ENCODE measurements at regions not wholly inside any gene's neighbourhood (a gene's known extent, or its start where the extent isn't known, plus 50 kb on each side); places are given as distances from the start of the nearest gene placed in this dataset.
"Not testable (repeated sequence)": the region's sequence is repeated elsewhere in the genome, so short reads cannot be mapped to it uniquely, and the experiment has no call there.

GRCh38 chr19:30280018-30280417 lies 92.2 kb upstream of the ZNF536 start:
- DNase-seq = no peak

DNA sequence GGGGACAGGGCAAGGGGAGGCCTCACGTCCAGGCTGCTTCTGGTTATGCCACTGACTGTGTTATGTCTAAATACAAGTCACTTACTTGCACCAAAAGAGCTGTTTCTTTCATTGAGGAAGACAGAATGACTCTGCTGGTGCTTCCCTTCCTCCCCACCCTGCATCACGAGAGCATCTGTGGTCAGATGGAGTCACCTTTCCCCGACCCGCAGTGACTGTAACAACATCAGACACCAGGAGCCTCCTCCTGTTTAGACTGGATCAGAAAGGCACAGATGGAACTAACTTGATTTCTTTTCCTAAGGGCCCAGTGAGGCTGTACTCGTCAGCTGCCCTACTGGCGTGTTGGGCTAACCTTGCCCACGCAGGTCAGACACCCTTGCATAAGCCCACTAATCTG lies 90.3 kb upstream of the ZNF536 start:
- no peak for DNase-seq

- no peak for DNase-seq
Measured at GRCh38 chr19:30283556-30283955, 88.6 kb upstream of the ZNF536 start.

GRCh38 chr19:30284209-30284608 lies 88.0 kb upstream of the ZNF536 start:
- no peak for DNase-seq

- DNase-seq = no peak
Measured at GRCh38 chr19:30284885-30285284, 87.3 kb upstream of the ZNF536 start.

- no peak for DNase-seq
Measured at GRCh38 chr19:30286378-30286777, 85.8 kb upstream of the ZNF536 start.

DNA sequence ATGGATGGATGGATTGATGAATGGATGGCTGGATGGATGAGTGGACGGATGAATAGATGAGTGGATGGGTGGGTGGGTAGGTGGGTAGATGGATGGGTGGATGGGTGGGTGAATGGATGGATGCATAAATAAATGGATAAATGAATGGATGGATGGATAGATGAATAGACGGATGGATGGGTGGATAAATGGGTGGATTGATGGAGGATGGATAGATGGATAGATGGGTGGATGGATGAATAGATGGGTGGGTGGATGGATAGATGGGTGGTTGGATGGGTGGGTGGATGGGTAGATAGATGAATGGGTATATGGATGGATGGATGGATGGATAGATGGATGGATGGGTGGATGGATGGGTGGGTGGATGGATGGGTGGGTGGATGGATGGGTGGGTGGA lies 84.9 kb upstream of the ZNF536 start:
- no peak for DNase-seq

GRCh38 chr19:30287973-30288372 lies 84.2 kb upstream of the ZNF536 start:
- no peak for DNase-seq

- DNase-seq = no peak
Measured at GRCh38 chr19:30288911-30289310, 83.3 kb upstream of the ZNF536 start.

- no peak for DNase-seq
Measured at GRCh38 chr19:30289336-30289735, 82.8 kb upstream of the ZNF536 start.

DNA sequence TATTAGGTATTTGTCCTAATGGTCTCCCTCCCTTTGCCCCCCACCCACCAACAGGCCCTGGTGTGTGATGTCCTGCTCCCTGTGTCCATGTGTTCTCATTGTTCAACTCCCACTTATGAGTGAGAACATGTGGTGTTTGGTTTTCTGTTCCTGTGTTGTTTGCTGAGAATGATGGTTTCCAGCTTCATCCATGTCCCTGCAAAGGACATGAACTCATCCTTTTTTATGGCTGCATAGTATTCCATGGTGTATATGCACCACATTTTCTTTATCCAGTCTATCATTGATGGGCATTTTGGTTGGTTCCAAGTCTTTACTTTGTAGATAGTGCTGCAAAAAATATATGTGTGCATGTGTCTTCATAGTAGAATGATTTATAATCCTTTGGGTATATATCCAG lies 81.4 kb upstream of the ZNF536 start:
- DNase-seq = not testable (repeated sequence)

DNA sequence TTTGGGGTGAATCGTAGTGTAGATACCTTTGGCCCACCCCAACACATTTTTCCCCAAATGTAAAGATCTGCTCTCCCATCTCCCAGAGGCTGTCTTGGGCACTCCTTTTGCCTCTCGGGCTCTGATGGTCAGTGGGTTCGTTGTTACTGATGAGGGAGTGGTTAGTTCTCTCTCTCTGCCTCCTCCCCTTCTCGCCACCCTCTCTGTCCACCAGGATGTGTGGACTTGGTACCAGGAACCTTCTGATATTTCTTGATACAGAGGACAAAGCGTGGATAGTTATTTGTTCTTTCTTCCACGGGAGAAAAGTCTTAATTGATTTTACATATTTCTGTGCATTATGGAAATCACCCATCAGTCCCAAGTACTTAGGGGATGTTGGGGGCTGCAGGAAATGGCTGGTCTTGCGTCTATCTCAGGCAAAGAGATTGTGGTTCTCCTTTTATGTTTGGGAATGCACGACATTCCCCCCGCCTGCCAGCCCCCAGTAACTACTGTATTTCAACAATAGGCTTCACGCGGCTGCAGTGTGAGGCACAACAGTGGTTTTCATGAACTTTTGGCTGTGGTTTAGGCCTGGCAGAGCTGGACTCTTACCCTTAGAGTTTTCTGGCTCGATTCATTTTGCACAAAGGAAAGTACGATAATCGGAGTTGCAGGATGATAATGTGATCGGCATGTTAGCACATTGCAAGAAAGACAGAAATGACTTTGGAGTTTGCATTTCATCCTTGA lies 79.0 kb upstream of the ZNF536 start:
- no peak for DNase-seq

DNA sequence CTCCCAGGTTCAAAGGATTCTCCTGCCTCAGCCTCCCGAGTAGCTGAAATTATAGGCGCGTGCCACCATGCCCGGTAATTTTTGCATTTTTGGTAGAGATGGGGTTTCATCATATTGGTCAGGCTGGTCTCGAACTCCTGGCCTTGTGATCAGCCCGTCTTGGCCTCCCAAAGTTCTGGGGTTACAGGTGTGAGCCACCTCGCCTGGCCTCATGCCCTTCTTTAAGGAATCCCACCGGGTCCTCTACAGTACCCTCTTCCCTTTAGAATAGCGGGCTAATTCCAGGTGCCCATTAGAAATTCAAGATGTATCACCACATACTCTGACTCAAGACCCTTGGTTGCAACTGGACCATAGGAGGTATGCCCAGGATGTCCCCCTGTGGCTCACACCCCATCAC lies 74.2 kb upstream of the ZNF536 start:
- DNase-seq = no peak

GRCh38 chr19:30303131-30303654 lies 69.0 kb upstream of the ZNF536 start:
- DNase-seq = no peak

- no peak for DNase-seq
Measured at GRCh38 chr19:30304540-30304939, 67.6 kb upstream of the ZNF536 start.

DNA sequence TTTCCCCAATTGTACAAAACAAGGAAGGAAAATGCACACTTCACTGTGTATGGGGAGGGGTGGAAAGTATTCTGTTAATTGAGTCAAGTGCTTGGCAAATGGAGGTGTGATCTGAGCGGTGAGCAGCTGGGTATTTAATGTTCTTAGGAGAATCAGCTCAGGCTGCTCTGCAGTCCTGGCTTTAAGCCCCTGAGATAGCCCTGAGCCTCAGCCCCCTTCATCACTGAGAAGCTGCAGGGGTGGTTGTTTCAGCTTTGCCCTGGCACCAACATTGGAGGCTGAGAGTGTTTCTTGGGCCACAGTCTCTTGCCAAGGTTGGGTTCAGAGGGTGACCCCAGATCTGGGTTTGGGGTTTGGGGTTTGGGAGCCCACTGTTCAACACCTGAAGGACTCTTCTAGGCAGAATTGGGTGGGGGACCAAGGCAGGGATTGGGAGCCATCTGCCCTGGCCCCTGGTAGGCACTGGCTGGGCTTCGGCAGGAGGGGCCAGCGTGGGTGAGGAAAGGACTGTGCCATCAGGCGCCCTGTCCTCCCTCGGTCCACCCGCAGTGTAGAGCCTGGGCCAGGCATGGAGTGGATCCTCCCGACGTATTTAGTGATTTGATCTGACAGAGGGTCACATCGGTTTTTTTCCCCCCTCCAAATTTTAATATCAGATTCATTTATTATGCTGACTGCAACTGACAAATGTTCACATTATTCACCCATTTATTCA lies 66.7 kb upstream of the ZNF536 start:
- DNase-seq = no peak

DNA sequence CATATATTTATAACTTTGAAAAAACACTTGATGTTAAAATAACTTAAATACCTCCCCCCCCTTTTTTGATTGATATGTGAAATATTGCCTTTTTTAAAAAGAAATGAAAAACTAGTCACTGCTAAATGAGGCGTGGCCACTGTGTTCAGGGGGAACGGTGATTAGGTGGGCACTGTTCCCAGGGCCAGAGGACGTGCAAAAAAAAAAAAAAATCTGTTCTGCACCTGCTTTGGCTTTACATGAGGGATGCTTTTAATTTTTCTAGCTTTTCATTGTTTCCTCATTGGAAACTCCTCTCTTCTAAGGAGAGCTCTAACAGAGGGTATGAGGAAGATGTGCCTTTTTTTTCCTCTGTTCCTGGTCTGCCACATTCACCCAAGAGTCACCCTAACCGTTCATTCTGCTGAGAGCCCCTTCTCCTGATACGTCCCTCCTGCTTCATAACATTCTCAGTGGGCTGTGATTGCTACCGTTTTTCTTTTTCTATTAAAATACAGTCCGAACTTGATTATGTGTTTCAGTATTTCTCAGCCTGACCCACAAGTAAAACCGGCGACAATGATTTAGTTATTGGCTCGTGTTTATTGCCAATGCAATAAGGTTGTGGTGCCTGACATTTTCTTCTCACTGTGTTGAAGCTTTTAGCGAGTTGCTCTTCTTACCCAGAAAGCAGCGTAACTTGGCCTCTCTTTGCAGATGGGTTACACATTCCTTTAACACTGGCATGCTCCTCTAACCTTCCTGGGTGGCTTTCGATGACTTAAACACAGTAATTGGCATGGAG lies 64.8 kb upstream of the ZNF536 start:
- DNase-seq = no peak

DNA sequence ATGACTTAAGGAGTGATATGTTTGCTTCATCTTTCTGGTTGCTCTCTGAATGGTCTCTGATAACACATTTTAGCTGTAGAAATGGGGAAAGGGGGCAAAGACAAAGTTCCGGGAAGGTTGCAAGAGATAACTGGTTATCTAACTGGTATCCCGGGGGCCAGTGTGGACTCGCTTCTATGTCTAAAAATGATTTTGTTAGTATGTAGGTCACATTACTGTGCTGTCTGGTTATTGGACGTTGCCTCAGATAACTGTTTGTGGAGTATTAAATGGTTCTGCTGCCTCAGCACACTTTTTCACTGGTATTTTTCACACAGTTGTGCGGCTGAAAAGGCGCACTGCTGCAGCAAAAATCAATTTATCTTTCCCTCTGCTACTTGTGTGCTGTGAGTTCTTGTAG lies 63.0 kb upstream of the ZNF536 start:
- no peak for DNase-seq

GRCh38 chr19:30309905-30310601 lies 62.1 kb upstream of the ZNF536 start:
- no peak for DNase-seq

DNA sequence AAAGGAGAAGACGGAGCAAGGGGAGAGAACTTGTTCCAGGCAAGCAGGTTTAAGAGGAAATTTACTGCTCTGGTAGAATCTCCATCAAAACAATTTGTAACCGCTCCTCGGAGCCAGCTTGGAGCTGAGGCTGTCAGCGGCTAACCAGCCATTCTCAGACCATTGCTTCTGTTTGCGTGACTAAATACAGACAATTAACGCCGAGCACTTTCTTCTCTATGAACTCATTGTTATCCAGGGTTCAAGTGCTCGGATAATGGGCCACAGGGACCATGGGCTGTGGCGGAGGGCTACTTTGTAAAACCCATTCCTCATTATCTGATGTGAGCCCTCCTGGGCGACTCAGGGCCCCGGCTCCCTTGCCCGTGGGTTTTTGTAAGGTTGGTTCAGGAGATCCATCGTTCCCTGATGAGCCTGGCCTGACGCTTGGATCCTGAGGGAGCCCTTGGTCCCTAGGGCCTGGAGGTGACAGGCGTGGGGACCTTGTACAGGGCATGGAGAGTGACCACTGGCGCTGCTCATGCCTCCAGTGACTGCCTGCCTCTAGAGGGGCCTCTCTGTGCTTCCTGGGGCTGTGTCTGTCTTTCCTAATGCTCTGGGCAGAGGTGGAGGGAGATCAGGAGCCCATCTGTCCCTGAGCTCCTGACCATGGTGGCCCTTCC lies 61.5 kb upstream of the ZNF536 start:
- DNase-seq = no peak

- DNase-seq = no peak
Measured at GRCh38 chr19:30311911-30312310, 60.3 kb upstream of the ZNF536 start.

DNA sequence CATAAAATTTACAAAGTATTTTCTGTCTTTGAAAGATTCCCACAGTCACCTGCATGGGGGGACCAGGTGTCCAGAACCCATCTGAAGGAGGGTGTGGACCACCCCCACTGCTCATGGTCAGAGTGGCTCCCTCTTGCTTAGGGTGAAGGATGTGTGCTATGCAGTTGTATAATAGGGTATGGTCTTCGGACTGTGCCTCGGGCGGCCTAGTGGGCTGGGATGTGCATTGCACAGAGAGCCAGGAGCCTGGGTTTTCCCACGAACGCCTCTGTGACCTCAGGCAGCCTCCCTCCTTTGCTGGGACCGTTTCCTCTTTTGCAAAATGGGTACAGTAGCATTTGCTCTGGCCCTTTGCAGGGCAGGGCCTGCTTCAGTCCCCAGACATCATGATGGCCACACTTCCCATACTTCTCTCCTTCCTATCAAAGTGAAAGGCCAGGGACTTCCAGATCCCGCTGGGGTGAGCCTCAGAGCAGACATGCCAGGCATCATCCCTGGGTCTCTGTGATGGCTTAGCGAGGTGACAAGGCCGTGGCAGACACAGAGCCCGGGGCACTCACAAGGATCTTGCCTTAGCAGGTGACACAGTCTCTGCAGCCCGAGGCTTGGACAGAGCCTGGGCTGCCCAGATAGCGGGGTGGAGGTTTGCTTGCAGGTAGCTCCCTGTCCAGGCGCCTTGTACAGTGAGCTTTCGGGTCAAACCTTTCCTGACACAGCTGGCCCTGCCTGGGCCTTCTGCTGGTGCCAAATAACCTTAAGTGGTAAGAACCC lies 59.4 kb upstream of the ZNF536 start:
- no peak for DNase-seq
